ENCODE measurements at regions not wholly inside any gene's neighbourhood (a gene's known extent, or its start where the extent isn't known, plus 50 kb on each side); places are given as distances from the start of the nearest gene placed in this dataset.

DNA sequence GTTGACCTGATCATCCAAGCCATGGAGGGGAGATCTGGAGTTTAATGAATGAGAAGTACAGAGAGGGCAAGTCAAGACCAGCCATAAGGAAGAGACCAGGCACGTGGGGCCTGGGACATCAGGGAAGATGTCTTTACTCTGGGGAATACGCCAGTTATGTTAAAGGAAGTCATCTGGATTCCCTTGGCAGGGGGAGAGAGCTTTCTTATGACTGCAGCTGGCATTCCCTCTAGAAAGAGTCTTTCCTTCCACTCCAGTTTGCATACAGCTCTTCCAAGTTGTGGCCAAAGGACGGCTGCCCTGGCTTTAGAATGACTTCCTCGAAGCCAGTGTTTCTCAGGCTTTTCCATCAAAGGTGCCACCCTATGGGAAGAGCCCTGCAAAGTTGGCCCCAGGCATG is 93.6 kb upstream of the AGBL1 start:
- DNase-seq, result no peak

DNA sequence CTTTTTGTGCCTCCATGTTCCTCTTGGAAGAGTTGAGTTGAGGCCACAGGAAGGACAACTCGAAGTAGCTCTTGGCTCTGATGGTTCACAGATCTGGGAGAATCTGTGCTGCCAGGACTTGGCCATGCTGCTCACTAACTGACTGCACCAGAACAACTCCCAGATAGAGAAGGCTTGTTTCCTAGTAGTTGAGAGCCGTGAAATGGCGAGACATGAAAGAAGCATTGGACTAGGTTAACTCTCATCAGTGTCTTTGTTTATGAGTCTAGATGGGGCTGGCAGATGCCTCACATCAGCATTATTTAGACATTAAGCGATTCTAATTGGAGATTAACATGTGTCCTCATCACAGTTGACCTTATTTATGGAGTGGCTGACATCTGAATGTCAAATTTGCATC is 92.9 kb upstream of the AGBL1 start:
- DNase-seq, result no peak

DNA sequence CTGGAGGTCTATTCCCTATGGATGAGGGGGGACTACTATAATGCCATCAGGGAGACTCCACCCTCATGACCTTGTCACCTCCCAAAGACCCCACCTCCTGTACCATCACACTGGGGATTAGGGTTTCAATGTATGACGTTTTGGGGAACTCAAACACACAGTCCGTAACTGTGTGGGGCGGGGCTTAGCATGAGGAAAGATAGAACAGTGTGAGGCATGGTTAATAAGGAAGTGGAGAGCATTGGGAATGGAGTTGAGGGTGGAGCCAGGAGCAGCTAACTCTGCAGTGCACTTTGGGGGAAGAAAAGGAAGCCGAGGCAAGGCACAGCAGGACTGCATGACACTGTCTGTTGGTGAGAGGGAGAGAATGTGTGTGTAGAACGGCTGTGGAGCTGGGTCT is 90.9 kb upstream of the AGBL1 start:
- DNase-seq, result no peak

DNA sequence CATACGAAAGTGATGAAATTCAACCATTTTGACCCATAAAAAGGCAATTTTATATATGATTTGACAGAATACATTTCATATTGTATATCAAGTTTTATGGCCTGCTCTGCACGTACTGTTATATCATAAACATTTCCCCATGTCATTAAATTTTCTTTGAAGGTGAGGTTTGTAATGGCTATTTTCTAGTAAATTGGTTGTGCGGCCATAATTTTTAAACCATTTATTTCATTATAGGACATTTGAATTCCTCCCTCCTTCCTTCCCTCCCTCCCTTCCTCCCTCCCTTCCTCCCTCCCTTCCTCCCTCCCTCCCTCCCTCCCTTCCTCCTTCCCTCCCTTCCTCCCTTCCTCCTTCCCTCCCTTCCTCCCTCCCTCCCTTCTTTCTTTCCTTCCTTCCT is 87.4 kb upstream of the AGBL1 start:
- DNase-seq, result no peak

DNA sequence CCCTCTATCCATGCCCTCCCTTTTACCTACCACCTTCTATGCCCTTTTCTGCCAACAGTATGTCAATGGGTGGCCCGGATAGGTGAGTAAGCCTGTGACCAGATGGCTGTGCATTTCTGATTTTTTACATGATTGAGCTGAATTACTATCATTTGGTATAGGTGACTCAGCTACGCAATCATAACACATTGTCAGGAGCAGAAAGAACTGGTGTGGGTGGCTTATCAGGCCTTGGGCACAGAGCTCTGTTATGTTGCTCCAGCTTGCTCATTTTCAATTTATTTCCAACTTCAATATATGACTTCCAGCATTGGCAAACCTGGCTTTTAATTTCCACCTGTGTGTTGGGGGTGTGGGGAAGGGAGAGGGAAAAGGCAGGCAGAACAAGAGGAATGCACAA is 86.6 kb upstream of the AGBL1 start:
- no peak for DNase-seq

DNA sequence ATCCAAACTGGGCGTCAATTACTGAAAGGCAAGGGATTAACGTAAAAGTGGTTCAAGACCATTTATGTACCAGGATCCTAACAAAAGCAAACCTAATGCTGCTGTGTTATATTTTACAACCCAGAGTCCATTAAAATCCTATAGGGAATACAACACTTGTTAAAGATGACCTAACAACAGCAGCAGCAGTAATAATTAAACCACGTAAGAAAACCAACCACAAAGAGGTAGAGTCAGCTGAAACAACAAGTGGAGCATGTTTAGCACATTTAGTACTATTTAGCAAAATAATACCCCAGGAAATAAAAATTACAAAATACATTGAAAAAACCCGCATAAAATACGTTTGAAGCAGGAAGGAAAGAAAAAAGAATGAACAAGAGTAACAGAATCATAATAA is 82.1 kb upstream of the AGBL1 start:
- DNase-seq, result no peak

DNA sequence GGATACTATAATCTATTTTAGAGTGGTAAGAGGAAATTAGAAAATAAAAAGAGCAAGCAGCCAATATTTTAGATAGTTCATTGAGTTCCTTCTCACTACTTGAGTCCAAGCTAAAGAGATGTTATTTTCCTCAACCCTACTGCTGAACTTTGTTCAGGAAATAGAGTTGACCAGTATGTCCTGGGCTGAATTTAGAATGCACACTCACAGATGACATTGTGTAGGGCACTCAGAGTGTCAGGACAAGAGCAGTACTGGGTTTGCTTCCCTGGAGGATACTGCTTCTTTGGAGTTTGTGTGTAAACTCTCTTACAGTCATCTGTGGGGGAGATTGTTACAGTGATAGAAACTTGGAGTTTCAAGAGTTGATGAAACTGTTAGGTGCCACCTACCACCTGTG is 80.0 kb upstream of the AGBL1 start:
- no peak for DNase-seq

DNA sequence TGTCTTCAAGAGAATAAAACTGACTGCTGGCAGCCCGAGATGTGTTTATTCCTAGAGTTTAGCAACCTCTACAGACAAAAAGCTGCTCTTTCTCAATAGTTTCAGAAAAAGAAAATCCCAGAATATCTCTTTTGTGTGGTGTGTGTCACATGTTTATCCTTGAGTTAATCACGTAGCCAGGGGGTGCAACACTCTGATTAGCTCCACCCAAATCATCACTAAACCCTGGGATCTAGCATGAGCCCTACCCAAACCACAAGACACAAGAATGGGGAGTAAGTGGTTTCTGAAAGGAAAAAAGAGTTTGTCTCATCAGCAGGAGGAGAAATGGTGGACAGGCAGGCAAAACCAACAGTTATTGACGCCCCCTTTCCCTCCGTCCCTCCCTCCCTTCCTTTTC is 78.5 kb upstream of the AGBL1 start:
- no peak for DNase-seq

DNA sequence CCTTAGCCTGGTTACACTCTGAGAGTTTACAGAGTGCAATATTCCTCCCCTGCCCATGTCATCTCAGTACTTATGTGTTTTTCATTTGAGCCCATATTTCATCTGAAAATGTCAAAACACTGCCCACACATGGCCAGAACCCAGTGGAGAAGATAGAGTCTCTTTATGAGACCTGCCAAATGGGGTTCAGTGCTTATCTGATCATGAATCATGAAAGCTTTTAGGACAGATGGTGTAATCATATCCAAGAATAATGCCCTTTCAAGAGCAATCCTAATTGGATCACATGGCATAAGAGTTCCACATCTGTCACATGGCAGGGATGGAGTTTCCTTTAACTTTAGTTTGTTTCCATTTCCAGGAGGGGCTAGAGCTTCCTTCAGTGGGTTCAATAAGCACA is 77.2 kb upstream of the AGBL1 start:
- DNase-seq, result no peak

DNA sequence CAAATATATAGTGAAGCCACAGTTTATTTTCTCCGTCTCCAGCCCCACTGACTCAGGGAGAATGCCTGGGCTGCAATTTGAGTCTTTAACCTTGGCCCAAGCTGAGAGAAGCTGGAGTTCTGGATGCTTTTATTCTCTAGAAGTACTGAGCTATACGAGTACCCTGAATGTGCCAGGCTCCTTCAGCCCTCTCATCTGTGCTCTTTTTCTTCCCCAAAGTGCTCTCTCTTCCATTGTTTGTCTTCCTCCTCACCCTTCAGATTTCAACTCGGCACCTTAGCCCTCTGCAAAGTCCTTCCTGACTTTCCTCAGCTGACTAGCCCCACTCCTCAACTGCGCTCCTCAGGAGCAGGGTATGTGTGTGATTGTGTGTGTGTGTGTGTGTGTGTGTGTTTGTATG is 75.6 kb upstream of the AGBL1 start:
- no peak for DNase-seq

DNA sequence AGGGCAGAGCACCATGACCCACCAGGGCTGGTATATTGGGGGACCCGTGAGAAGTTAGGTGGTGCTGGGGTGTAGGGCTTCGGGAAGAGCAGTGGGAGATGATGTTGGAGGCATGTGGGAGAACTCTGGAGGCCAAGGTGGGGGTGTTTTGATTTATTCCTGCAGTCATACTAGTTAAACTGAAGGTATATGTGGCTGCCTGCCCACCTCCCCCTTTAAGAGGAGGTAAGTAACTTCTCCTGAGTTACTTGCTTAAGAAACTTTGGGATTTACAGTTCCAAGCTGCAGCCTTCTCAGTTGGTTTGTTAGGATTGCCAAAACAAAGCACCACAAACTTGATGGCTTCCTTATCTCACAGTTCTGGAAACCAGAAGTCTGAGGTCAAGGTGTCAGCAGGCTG is 73.1 kb upstream of the AGBL1 start:
- DNase-seq, result no peak

DNA sequence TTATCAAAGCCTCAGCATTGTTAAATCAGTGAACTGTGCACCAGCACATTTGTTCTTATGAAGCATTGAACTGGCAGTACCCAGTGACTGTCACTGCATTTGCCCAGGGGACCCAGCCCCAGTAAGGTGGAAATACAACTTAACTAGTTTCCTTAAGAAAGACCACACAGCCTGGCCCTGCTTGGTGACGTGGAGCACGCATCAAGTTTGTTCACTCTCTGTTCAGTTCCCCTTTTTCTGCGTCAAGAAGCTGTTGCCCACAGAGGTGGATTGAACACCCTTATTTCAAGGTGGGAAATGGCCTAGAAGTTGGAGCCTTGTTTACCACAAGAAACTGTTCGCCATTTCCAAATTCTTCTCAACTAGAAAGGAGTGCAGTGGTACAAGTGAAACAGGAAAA is 69.9 kb upstream of the AGBL1 start:
- DNase-seq, result no peak

DNA sequence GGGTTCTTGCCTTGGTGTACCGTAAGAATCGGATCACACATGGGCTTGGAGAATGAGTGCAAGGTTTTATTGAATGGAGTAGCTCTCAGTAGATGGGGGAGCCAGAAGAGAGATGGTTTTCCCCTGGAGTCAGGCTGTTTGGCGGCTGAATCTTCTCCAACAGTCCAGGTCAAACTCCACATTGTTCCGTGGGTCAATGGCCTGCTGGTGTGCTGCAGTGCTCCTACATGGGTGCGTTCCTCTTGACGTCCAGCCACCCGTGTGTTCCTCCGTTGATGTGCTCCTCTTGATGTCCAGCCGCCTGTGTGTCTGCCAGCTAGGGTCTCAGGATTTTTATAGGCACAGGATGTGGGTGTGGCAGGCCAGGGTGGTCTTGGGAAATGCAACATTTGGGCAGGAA is 69.3 kb upstream of the AGBL1 start:
- no peak for DNase-seq

DNA sequence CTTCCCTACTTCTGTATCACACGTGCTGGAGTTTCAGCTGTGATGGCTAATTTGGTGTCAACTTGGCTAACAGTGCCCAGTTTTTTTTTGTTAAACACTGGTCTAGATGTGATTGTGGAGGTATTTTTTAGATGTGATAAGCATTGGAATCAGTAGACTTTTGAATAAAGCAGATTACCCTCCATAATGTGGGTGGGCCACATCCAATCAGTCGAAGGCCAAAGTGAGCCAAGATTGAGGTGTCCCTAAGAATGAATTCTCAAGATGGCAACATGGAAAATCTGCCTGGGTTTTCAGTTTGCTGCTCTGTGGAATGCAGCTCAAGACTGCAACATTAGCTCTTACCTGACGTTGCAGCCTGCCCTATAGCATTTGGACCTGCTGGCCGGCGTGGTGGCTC is 68.8 kb upstream of the AGBL1 start:
- DNase-seq, result no peak

DNA sequence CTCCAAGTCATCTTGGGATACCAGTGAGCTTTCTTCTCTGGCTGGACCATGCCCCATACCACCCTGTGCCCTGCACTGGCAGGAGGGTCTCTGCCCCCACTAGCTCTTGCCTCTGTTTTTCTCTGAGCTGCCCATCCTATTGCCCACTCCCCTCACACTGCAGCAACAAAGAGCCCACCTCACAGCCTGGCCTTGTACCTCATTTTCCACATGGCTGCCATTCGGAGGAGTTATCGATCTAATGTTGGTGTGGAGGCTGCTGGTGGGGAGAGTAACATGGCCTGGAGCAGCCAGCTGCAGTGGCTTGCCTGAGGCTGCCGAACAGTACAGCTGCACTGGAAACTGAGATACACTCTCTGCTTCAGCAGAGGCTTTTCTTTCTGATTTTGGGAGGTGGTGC is 65.7 kb upstream of the AGBL1 start:
- no peak for DNase-seq

DNA sequence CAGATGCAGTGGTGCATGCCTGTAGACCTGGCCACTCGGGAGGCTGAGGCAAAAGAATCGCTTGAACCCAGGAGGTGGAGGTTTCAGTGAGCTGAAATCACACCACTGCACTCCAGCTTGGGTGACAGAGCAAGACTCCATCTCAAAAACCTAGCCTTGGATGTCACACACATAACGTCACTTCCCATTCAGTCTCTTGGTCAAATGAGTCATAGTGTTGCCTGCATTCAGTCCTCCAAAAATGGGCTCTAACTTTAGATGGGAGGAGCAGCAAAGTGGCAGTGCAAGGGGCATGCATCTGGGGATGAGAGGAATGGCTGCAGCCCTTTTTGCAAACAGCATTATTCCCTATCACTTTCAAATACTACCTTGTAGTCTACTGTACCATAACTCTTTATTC is 62.9 kb upstream of the AGBL1 start:
- no peak for DNase-seq

DNA sequence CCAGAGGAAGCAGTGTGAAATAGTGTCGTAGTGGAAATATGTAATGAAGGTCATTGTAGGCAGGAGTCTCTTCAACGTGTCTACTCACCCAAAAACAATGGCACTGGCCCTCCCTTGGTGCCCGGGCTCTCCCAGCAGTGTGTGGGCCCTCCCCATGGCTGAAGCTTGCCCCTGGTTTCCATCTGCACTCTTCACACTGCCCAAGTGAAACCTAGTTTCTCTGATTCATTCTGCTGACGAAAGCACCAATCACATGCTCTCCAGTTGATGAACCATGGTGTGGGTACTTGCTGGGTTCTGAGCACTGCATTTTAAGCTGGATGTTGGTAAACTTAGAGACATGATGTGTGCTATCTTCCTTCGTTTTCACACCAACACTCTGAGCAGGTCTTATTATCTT is 61.0 kb upstream of the AGBL1 start:
- DNase-seq, result no peak

DNA sequence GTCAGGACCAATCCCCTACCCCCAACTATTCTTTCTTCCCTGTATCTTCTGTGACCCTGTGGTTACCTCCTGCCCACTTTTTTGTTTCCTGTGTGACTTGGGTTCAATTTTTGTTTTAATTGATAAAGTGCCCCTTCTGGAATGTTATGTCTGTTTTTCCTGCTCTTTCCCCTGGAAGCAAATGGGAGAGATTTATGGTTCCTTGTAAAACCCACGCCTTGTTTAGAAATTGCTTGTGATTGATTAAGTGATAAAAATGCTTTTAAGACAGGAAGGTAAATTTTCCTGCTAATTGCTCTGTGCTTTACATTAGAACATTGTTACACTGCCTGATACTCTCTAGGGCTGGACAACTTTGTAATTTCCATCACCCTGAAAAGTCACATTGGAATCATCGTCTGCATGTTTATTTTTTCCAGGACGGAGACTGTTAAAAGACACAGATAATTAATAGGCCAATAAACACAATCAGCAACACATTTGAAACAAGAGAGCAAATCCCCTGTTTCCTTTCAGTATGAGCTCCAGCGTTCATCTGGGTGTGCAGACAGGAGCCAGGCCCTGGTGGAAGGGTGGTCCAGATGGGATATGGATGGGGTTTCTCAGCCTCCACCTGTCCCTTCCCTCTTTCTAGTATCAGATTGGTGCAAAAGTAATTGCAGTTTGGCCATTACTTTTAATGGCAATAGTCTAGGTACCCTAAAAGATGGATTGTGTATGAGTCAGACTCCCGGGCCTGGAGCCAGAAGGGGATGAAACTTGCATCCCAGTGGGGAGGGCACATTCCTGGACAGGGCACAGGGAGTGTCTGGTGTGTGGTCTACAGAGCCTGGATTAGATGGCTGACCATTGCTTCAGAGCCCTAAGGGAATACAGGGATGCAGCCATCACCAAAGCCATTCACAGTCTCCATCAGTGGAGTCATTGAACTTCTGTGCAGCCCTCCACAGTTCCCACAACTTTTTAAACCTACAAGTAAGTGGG is 58.1 kb upstream of the AGBL1 start:
- no peak for DNase-seq

DNA sequence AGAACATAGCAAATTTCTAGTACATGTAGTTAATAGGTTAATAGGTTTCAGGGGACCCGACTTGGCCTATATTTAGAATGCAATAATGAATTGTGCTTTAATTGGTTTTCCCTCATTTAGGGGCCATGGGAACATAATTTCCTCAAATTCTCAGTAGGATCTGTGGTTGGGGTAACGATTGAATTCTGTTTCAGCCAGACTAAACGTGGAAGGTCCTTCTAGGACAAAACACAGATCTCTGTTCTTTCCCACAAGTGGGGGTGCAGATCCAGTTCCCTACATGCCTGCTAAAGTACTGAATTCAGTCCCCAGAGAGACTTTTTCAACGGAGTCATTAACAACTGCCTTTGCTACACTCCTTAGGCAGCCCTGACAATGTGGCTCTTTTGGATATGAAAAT is 50.7 kb upstream of the AGBL1 start:
- no peak for DNase-seq
